Upper lobe of left lung (tissue), 6 donors: ENCODE measurements at regions not wholly inside any gene's neighbourhood (a gene's known extent, or its start where the extent isn't known, plus 50 kb on each side); places are given as distances from the start of the nearest gene placed in this dataset.

ENCODE experiments used
- ATAC-seq, 2 donors: fragments of 200-7000 bp; cut with Tn5 transposase; one replicate each; pipeline ENCODE4 v1.9.1; 2022; ENCODE audit warnings: mild to moderate bottlenecking in 2 of 2, moderate library complexity in 2 of 2; ENCODE audit not compliant: low FRiP score in 2 of 2
- DNase-seq, 2 donors: peaks; one replicate each; pipeline ENCODE4 v3.0.0-alpha.2; 2019 to 2020
- H3K27ac ChIP-seq, 4 donors: fragments of 200-600 bp; sonication (generic); one replicate each; pipeline ENCODE4 v1.5.1; 2016 to 2019
- H3K27me3 ChIP-seq, 4 donors: fragments of 200-600 bp; sonication (generic); one replicate each; pipeline ENCODE4 v1.5.1; 2017 to 2019
- H3K36me3 ChIP-seq, 4 donors: fragments of 200-600 bp; sonication (generic); one replicate each; pipeline ENCODE4 v1.5.1; 2016 to 2019
- H3K4me1 ChIP-seq, 4 donors: fragments of 200-600 bp; sonication (generic); one replicate each; pipeline ENCODE4 v1.5.1; 2018 to 2019
- H3K4me3 ChIP-seq, 4 donors: fragments of 200-600 bp; sonication (generic); one replicate each; pipeline ENCODE4 v1.5.1; 2017 to 2019; ENCODE audit warnings: mild to moderate bottlenecking in 2 of 4, moderate library complexity in 1 of 4
- H3K9me3 ChIP-seq, 4 donors: fragments of 200-600 bp; sonication (generic); one replicate each; pipeline ENCODE4 v1.5.1; 2018 to 2019
- EP300 ChIP-seq, 4 donors: sonication (generic); formaldehyde crosslinking; IDR thresholded peaks; one replicate each; pipeline ENCODE4 v1.5.1; 2017; ENCODE audit warnings: antibody characterized with exemption in 4 of 4, control low read depth in 2 of 4
- POLR2A ChIP-seq, 4 donors: fragments of 450-650 bp; IDR thresholded peaks; one replicate each; pipeline ENCODE4 v1.5.1; 2016 to 2017; ENCODE audit warnings: antibody characterized with exemption in 4 of 4, mild to moderate bottlenecking in 2 of 4
- POLR2AphosphoS5 ChIP-seq, 2 donors: sonication (generic); formaldehyde crosslinking; IDR thresholded peaks; one replicate each; pipeline ENCODE4 v1.5.1; 2017; ENCODE audit warnings: antibody characterized with exemption in 2 of 2
- WGBS, 2 donors: methylation state at CpG; one replicate each; pipeline ENCODE4 v1.1.5; 2017 to 2018; 5-methylcytosine and 5-hydroxymethylcytosine counted together
- TF ChIP-seq, protein P1 (sequence below), 6 experiments: fragments of 450-650 bp in 4 of 6; fragments of 200-600 bp in 2 of 6; sonication (generic) in 2 of 6; IDR thresholded peaks; one replicate each; pipeline ENCODE4 v1.5.1; 2016 to 2019; ENCODE audit warnings: antibody characterized with exemption in 6 of 6
- donor health status: DM: no; HTN: no; CAD: no; lungs with moderate emphysema.
- donor health status: DM: no; HTN: yes; CAD: no; lungs with severe emphysema.

DNA sequence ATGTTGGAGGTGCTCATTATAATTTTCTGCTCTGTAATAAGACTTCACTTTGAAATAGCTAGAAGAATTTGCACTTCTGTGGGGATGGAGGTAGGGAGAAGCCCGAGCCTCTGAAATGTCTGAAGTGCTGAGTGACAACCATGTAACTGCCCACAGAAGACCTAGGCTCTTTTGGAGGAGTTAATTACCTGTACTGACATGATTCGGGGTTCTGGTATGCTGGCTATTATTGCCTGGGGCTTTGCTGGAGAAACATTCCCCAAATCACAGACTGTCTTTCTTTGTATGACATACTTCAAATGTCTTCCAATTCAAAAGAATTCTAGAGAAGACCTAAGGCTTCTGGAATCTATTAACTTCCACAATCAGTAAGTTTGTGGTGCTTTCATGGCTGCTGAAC is 211.2 kb upstream of the POF1B start:
- Histone ChIP-seq H3K36me3 (no peaks in the 10 kb centered on the region), H3K9me3 (no peaks in the 10 kb centered on the region), H3K27ac (no peak overlapping the region), H3K27me3 (no peaks in the 10 kb centered on the region), H3K4me3 (no peak overlapping the region), H3K4me1 (no peaks in the 10 kb centered on the region)
- WGBS, 2 donors, result 60 to 90% methylated on average over 2 of the region's 2 CpGs
- DNase-seq (no peak), ATAC-seq (no peak)
- TF ChIP-seq, protein P1, sequence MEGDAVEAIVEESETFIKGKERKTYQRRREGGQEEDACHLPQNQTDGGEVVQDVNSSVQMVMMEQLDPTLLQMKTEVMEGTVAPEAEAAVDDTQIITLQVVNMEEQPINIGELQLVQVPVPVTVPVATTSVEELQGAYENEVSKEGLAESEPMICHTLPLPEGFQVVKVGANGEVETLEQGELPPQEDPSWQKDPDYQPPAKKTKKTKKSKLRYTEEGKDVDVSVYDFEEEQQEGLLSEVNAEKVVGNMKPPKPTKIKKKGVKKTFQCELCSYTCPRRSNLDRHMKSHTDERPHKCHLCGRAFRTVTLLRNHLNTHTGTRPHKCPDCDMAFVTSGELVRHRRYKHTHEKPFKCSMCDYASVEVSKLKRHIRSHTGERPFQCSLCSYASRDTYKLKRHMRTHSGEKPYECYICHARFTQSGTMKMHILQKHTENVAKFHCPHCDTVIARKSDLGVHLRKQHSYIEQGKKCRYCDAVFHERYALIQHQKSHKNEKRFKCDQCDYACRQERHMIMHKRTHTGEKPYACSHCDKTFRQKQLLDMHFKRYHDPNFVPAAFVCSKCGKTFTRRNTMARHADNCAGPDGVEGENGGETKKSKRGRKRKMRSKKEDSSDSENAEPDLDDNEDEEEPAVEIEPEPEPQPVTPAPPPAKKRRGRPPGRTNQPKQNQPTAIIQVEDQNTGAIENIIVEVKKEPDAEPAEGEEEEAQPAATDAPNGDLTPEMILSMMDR (IDR thresholded peaks at IDR 0.05), result no peak
- no peak for TF ChIP-seq POLR2AphosphoS5 (IDR thresholded peaks at IDR 0.05)
- TF ChIP-seq EP300 (IDR thresholded peaks at IDR 0.05), result no peak
- TF ChIP-seq POLR2A (IDR thresholded peaks at IDR 0.05), result no peak

DNA sequence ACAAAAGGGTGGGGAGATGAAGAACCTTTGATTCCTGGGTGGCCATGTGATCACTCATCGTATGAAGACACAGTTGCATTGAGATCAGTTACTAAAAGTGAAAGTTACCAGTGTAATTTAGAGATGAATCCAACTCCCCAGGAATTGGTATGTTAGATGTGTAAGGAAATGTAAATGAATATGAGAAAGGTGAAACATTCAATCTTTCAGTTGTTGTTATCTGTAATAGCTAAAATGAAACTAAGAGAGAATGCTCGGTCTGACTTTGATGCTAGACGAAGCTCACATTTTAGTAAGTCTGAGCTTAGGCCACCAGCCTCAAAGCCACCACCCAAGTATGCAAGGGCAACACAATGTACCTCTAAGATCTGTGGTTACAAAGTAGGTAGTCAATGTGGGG is 194.3 kb upstream of the POF1B start:
- WGBS, 2 donors, result 79 to 85% methylated on average over 3 of the region's 3 CpGs
- Histone ChIP-seq H3K9me3 (no peaks in the 10 kb centered on the region), H3K27me3 (no peaks in the 10 kb centered on the region), H3K4me1 (no peaks in the 10 kb centered on the region), H3K36me3 (no peaks in the 10 kb centered on the region), H3K4me3 (no peak overlapping the region), H3K27ac (no peak overlapping the region)
- ATAC-seq (no peak), DNase-seq (no peak)
- no peak for TF ChIP-seq POLR2A (IDR thresholded peaks at IDR 0.05)

GRCh38 chrX:85570496-85570895 is 191.0 kb upstream of the POF1B start:
- H3K36me3 ChIP-seq, result no peaks in the 10 kb centered on the region
- H3K27ac ChIP-seq, result no peak overlapping the region
- H3K27me3 ChIP-seq, result no peaks in the 10 kb centered on the region
- DNase-seq (no peak), ATAC-seq (no peak)
- WGBS, 2 donors, result 46 to 80% methylated on average over 1 of the region's 1 CpG
- H3K4me1 ChIP-seq, result no peaks in the 10 kb centered on the region
- TF ChIP-seq EP300 (IDR thresholded peaks at IDR 0.05), result no peak
- TF ChIP-seq POLR2AphosphoS5 (IDR thresholded peaks at IDR 0.05), result no peak
- TF ChIP-seq, protein P1 (IDR thresholded peaks at IDR 0.05), result no peak
- no peak for TF ChIP-seq POLR2A (IDR thresholded peaks at IDR 0.05)
- H3K4me3 ChIP-seq, result no peak overlapping the region
- no peaks in the 10 kb centered on the region for H3K9me3 ChIP-seq

DNA sequence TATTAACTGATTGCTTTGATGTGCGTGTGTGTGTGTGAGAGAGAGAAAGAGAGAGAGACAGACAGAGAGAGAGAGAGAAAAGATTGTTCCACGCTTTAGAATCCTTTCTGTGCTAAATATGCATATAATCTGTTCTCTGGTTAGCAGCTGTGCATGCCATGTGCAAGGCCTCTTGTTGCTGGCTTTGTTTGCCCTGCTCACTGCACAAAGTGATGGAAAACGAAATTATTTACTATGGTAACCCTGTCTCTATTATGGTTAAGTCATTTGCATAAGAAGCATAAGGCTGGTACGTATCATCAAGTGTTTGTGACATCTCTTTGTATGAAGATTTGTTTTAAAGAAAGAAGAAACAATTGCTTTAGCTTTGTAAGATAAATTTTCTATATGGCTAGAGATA is 190.2 kb upstream of the POF1B start:
- no peak for ATAC-seq
- no peak for TF ChIP-seq POLR2AphosphoS5 (IDR thresholded peaks at IDR 0.05)
- TF ChIP-seq, protein P1 (IDR thresholded peaks at IDR 0.05), result no peak
- TF ChIP-seq POLR2A (IDR thresholded peaks at IDR 0.05), result no peak
- no peak for TF ChIP-seq EP300 (IDR thresholded peaks at IDR 0.05)
- H3K9me3 ChIP-seq, result no peaks in the 10 kb centered on the region
- 35 to 53% methylated on average over 4 of the region's 4 CpGs for WGBS, 2 donors
- H3K27ac ChIP-seq, result no peak overlapping the region
- no peak for DNase-seq
- no peaks in the 10 kb centered on the region for H3K4me1 ChIP-seq
- H3K36me3 ChIP-seq, result no peaks in the 10 kb centered on the region
- no peaks in the 10 kb centered on the region for H3K27me3 ChIP-seq
- H3K4me3 ChIP-seq, result no peak overlapping the region

- DNase-seq (no peak), ATAC-seq (no peak)
- 63 to 71% methylated on average over 1 of the region's 1 CpG for WGBS, 2 donors
- H3K4me1 ChIP-seq, result no peaks in the 10 kb centered on the region
- H3K36me3 ChIP-seq, result no peaks in the 10 kb centered on the region
- TF ChIP-seq EP300 (IDR thresholded peaks at IDR 0.05) (no peak), POLR2A (IDR thresholded peaks at IDR 0.05) (no peak), POLR2AphosphoS5 (IDR thresholded peaks at IDR 0.05) (no peak)
- TF ChIP-seq, protein P1 (IDR thresholded peaks at IDR 0.05), result no peak
- no peak overlapping the region for H3K27ac ChIP-seq
- no peaks in the 10 kb centered on the region for H3K27me3 ChIP-seq
- no peak overlapping the region for H3K4me3 ChIP-seq
- no peaks in the 10 kb centered on the region for H3K9me3 ChIP-seq
These were observed 189.6 kb upstream of the POF1B start for GRCh38 chrX:85569096-85569495.
